SIG-M5 treated with dmso at 0.1 percent for 504 hours (cell line): ENCODE measurements at regions not wholly inside any gene's neighbourhood (a gene's known extent, or its start where the extent isn't known, plus 50 kb on each side); places are given as distances from the start of the nearest gene placed in this dataset.
A peak's percentile ranks its signal among the peaks of the same experiment; 100 is the strongest.

ENCODE experiments used
- DNase-seq: peaks from one replicate; lab custom pipeline; 2025; ENCODE audit not compliant: unreplicated experiment; lab: John Stamatoyannopoulos, UW

- DNase-seq: no peak
Observed at GRCh38 chr4:144302704-144303536, 162.4 kb upstream of the GYPA start.

GRCh38 chr4:144304025-144304424, 163.5 kb upstream of the GYPA start:
- DNase-seq: no peak

- no peak for DNase-seq
Observed at GRCh38 chr4:144310535-144310934, 170.0 kb upstream of the GYPA start.

DNA sequence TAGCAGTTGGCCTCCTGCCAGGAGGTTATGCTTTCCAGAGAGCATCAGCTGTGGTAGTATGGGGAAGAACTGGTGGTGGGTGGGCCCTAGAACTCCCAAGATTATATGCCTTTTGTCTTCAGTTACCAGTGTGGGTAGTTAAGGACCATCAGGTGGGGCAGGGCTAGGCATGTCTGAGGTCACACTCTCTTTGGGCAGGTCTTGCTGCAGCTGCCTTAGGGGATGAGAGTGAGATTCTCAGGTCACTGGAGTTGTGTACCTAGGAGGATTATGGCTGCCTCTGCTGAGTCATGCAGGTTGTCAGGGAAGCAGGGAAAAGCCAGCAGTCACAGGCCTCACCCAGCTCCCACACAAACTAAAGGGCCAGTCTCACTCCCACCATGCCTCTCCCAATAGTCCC, 172.9 kb upstream of the GYPA start:
- no peak for DNase-seq

DNA sequence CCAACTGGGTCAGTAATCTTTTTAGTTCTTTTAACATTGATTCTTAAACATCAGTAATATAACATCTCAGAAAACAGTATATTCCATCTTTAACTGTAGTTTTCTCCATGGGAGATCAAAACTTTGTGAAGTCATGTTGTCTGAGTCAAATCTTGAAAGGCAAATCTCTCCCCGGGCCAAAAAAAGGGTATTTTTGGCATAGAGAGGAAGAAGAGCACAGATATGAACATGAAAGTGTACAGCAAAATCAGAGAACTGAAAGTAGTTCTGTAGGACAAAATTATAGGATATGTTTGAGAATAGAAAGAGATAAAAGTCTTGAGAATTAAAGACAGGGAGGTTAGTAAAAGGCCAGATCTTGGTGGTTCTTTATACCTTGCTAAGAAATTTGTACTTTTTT, 176.4 kb upstream of the GYPA start:
- no peak for DNase-seq

DNA sequence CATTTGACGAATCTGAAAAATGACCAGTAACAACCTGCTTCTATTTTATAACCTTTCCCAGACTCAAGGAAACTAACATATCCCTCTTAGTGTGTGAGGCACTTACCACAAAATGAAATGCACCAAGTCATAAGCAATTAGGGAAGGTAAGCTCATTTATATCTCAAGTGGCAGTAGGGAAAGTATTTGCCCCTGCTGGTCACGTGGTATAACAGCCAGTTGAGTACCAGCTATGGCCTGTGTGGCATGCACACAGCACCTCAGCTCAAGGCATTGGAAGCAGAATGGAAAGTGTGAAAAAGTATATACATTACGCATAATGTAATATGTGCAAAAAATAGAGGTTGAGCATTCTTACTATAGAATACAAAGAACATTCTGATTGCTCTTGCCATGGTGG, 178.3 kb upstream of the GYPA start:
- no peak for DNase-seq

DNA sequence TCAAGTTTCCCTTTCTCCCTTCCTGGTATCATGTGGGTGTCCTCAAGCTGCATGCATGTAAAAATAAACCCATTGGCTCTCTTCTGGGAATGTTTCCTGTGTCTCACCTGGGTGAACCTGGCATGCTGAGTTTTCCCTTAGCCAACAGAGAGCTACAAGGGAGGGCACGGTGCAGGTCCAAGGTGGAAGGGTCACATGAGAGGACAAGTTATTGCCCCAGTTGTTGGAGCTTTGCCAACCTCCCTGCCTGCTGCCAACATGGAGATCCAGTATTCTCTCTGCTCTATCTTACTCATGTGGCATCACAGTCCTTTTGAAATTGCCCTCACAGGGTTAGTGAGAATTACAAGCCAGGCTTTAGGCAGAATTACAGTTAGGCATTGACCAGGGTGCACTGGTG, 196.1 kb upstream of the GYPA start:
- DNase-seq: no peak

GRCh38 chr4:144338148-144338547, 197.6 kb upstream of the GYPA start:
- DNase-seq: peak; percentile 91

- DNase-seq: peak; percentile 26
Observed at GRCh38 chr4:144338834-144339233, 198.3 kb upstream of the GYPA start.

GRCh38 chr4:144340931-144341330, 200.4 kb upstream of the GYPA start:
- no peak for DNase-seq

DNA sequence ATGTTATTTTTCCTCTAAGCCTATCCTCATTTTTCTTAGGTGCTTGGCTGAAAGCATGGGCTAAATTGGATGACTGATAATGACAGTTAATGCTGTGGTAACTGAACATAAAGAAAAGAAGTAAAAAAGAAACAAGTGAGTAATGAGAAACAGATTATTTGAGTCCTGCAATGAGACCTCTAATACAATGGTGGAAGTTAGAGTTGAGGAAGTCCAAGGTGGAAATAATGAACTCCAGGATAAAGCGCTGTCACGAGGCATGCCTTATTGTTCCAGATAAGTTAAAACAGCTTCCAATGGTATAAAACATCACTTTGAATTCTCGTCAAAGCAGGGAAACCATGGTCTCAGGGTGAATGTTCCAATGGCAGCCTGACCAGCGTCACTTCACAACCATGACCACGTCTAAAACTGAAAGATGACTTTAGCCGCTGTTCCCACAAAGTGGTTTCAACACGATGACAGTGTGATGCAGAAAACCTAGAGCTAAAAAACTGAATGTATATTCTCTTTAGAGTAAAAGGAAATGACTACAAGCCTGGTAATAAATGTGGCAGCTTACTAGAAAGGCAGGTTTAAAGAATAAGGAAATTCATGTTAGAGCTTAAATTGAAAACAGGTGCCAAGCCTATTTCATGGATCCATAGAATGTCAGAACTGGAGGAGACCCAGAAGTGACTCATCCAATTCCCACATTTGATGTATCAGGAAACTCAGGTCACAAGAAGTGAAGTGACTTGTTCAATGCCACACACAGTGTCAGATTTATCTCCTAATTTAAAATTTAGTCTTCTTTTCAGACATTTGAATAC, 202.6 kb upstream of the GYPA start:
- no peak for DNase-seq

- DNase-seq: no peak
Observed at GRCh38 chr4:144347121-144347520, 206.6 kb upstream of the GYPA start.

- DNase-seq: no peak
Observed at GRCh38 chr4:144350706-144351105, 210.2 kb upstream of the GYPA start.

- no peak for DNase-seq
Observed at GRCh38 chr4:144351306-144351705, 210.8 kb upstream of the GYPA start.

DNA sequence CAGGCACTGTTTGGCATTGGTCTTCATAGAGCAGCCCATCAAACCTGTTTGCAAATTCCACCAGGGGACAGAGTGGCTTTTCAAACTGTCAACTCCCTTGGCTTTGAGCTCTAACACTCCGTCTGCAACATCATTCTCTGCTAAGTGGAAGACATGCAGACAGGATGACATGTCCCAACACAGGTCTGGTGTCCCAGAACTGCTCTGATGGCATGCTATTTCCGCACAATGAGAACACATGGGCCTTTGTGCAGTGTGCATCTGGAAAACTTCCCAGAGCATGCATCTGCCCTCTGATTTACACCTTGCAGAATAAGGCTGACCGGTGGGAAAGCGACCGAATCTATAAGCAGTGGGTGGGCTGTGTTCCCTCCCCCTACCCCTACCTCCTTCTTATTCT, 212.8 kb upstream of the GYPA start:
- no peak for DNase-seq

GRCh38 chr4:144355811-144356757, 215.6 kb upstream of the GYPA start:
- peak; percentile 52 for DNase-seq

- no peak for DNase-seq
Observed at GRCh38 chr4:144356941-144357381, 216.4 kb upstream of the GYPA start.

DNA sequence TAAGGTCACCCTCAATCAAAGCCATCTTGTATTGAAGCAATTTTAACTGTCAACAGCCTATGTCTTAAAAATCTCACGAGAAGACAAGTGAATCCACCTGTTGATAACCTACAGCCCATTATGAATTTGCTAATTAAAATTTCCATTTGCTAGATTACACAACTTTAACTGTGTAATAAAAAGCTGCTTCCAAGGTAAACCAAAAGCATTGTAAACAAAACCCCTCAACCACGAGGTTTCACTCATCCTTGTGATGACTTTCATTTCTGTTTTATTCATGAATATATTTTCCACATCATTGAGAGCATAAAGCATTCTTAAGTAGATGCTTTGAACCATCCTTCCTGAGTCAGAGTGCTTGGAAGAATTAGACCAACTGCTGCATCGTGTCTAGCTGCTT, 217.5 kb upstream of the GYPA start:
- no peak for DNase-seq

GRCh38 chr4:144360146-144360793, 219.8 kb upstream of the GYPA start:
- no peak for DNase-seq

- no peak for DNase-seq
Observed at GRCh38 chr4:144362366-144362765, 221.8 kb upstream of the GYPA start.

DNA sequence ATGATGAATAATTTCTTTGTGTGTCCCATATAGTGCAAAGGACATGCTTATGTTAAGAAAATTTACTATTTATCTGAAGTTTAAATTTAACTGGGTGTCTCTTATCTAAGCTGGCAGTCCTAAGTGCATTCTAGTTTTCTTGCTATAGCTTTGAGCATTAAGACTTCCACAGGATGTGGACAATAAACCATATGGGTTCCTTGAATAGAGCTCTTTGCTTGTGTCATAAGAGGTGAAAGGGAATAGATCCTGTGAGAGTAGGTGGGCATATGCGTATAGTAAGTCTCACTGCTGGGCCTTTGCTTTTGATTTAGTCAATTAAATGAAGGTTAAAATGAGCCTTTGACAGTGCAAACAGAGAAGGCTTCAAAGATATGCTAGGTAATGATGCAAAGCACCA, 223.4 kb upstream of the GYPA start:
- DNase-seq: no peak
